ENCODE measurements at regions not wholly inside any gene's neighbourhood (a gene's known extent, or its start where the extent isn't known, plus 50 kb on each side); places are given as distances from the start of the nearest gene placed in this dataset.

- no peak overlapping the region for H3K4me3 ChIP-seq (ENCODE audit: low read length)
- no peaks in the 10 kb centered on the region for H3F3A ChIP-seq (ENCODE audit: insufficient read depth, low read length)
- no peak overlapping the region for H3K9ac ChIP-seq (ENCODE audit: low read length)
- no peak overlapping the region for H3K4me2 ChIP-seq (ENCODE audit: low read depth, low read length)
- TF ChIP-seq EZH2phosphoT487 (IDR thresholded peaks at IDR 0.05; ENCODE audit: low read length) (no peak), EZH2 (optimal IDR thresholded peaks at IDR 0.05; ENCODE audit: low read depth, low read length) (no peak), CTCF (IDR thresholded peaks at IDR 0.05; ENCODE audit: low read length) (no peak)
- no peaks in the 10 kb centered on the region for H3K9me3 ChIP-seq (replicated peaks; ENCODE audit: insufficient read depth, low read length)
- no peaks in the 10 kb centered on the region for H3K79me2 ChIP-seq (ENCODE audit: low read length)
- H3K9me2 ChIP-seq (replicated peaks; ENCODE audit: insufficient read depth, low read length) = no peaks in the 10 kb centered on the region
- H4K20me1 ChIP-seq (ENCODE audit: insufficient read depth, low read length) = no peaks in the 10 kb centered on the region
- no peak for DNase-seq
- H3K4me1 ChIP-seq (ENCODE audit: low read length) = no peaks in the 10 kb centered on the region
- no peaks in the 10 kb centered on the region for H3K36me3 ChIP-seq (replicated peaks; ENCODE audit: insufficient read depth, low read length)
- H3K27me3 ChIP-seq (replicated peaks; ENCODE audit: insufficient read depth, low read length) = no peaks in the 10 kb centered on the region
- H3K27ac ChIP-seq (ENCODE audit: low read length) = no peak overlapping the region
- H2AFZ ChIP-seq (ENCODE audit: low read length) = 0 out of 2 replicates have a peak overlapping the region, but pooled peaks have one; percentile 22
Observed at GRCh38 chr1:80251171-80251570, 1244.6 kb upstream of the ADGRL4 start.

DNA sequence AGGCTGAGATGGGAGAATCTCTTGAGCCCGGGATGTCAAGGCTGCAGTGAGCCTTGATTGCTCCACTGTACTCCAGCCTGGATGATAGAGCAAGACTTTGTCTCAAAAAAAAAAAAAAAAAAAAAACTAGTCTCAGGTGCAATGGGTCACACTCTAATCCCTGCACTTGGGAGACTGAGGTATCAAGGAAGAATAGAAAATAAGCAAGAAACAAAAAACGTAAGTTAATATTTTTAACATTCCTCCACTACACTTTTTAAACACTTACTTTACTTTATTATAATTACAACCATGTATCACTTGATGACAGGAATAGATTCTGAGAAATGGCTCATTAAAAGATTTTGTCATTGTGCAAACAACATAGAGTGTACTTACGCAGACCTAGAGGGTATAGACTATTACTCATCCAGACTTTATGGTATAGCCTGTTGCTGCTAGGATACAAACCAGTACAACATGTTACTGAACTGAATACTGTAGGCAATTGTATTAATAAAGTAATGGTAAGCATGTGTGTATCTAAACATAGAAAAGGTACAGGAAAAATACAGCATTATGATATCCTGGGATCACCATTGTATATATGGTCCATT lies 1244.1 kb upstream of the ADGRL4 start:
- TF ChIP-seq CTCF (IDR thresholded peaks at IDR 0.05; ENCODE audit: low read length) (no peak), EZH2phosphoT487 (IDR thresholded peaks at IDR 0.05; ENCODE audit: low read length) (no peak), EZH2 (optimal IDR thresholded peaks at IDR 0.05; ENCODE audit: low read depth, low read length) (no peak)

DNA sequence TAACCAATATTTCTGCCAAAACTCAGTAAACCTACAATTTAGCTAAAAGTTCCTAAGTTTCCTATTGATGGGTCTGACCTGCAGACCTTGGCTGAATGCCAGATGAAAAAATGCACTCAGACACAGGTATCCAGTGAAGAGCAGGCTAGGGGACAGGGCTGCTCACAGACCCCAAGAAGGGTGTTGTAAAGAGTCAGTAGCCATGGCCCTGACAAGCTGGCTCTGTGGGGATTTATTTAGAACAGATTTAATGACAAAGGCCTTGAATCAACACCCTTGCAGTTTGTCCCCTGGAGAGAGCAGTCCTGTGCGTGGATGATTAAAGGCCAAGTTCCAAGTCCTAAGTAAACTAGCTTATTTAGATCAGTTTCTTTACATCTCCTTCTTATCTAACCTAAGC lies 1243.2 kb upstream of the ADGRL4 start:
- DNase-seq = no peak
- Histone ChIP-seq H3K9ac (ENCODE audit: low read length) (no peak overlapping the region), H3K9me2 (replicated peaks; ENCODE audit: insufficient read depth, low read length) (no peaks in the 10 kb centered on the region), H3K36me3 (replicated peaks; ENCODE audit: insufficient read depth, low read length) (no peaks in the 10 kb centered on the region), H3K4me1 (ENCODE audit: low read length) (no peaks in the 10 kb centered on the region), H3K4me3 (ENCODE audit: low read length) (no peak overlapping the region), H3K79me2 (ENCODE audit: low read length) (no peaks in the 10 kb centered on the region), H3K27ac (ENCODE audit: low read length) (no peak overlapping the region), H3F3A (ENCODE audit: insufficient read depth, low read length) (no peaks in the 10 kb centered on the region), H3K9me3 (replicated peaks; ENCODE audit: insufficient read depth, low read length) (no peaks in the 10 kb centered on the region), H3K27me3 (replicated peaks; ENCODE audit: insufficient read depth, low read length) (no peaks in the 10 kb centered on the region), H2AFZ (ENCODE audit: low read length) (no peak overlapping the region), H3K4me2 (ENCODE audit: low read depth, low read length) (no peak overlapping the region), H4K20me1 (ENCODE audit: insufficient read depth, low read length) (no peaks in the 10 kb centered on the region)
- TF ChIP-seq EZH2phosphoT487 (IDR thresholded peaks at IDR 0.05; ENCODE audit: low read length) (no peak), EZH2 (optimal IDR thresholded peaks at IDR 0.05; ENCODE audit: low read depth, low read length) (no peak), CTCF (IDR thresholded peaks at IDR 0.05; ENCODE audit: low read length) (no peak)

More for the DNA sequence above, 1244.1 kb upstream of the ADGRL4 start:
- DNase-seq = no peak
- H3K4me2 ChIP-seq (ENCODE audit: low read depth, low read length) = no peak overlapping the region
- H3K9me3 ChIP-seq (replicated peaks; ENCODE audit: insufficient read depth, low read length) = no peaks in the 10 kb centered on the region
- H3K79me2 ChIP-seq (ENCODE audit: low read length) = no peaks in the 10 kb centered on the region
- H3F3A ChIP-seq (ENCODE audit: insufficient read depth, low read length) = no peaks in the 10 kb centered on the region
- H2AFZ ChIP-seq (ENCODE audit: low read length) = no peak overlapping the region
- H3K27me3 ChIP-seq (replicated peaks; ENCODE audit: insufficient read depth, low read length) = no peaks in the 10 kb centered on the region
- H3K9me2 ChIP-seq (replicated peaks; ENCODE audit: insufficient read depth, low read length) = no peaks in the 10 kb centered on the region
- no peaks in the 10 kb centered on the region for H3K4me1 ChIP-seq (ENCODE audit: low read length)
- no peaks in the 10 kb centered on the region for H4K20me1 ChIP-seq (ENCODE audit: insufficient read depth, low read length)
- no peaks in the 10 kb centered on the region for H3K36me3 ChIP-seq (replicated peaks; ENCODE audit: insufficient read depth, low read length)
- H3K27ac ChIP-seq (ENCODE audit: low read length) = no peak overlapping the region
- H3K4me3 ChIP-seq (ENCODE audit: low read length) = no peak overlapping the region
- no peak overlapping the region for H3K9ac ChIP-seq (ENCODE audit: low read length)

Data from MM.1S (cell line).